ENCODE measurements at regions not wholly inside any gene's neighbourhood (a gene's known extent, or its start where the extent isn't known, plus 50 kb on each side); places are given as distances from the start of the nearest gene placed in this dataset.

DNA sequence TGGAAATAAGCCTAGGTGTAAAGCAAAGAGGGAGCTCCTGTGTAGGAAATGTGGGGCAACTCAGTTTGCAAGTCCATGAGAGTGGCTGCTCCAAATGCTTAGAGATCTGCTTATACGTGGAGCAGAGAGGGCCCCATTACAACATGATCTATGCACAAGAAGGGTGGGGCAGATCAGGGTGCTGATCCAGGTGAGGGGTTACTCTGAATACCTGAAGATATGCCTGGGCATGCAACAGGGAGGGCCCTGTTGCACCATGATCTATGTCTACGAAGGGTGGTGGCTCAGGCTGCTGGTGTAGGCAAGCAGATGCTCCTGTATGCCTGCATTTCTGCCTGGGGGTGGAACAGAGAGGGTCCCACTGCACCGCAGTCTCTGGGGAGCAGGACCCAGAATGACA, 1121.2 kb downstream of the RAPGEF2 start (continued):
- TF ChIP-seq, protein P1, sequence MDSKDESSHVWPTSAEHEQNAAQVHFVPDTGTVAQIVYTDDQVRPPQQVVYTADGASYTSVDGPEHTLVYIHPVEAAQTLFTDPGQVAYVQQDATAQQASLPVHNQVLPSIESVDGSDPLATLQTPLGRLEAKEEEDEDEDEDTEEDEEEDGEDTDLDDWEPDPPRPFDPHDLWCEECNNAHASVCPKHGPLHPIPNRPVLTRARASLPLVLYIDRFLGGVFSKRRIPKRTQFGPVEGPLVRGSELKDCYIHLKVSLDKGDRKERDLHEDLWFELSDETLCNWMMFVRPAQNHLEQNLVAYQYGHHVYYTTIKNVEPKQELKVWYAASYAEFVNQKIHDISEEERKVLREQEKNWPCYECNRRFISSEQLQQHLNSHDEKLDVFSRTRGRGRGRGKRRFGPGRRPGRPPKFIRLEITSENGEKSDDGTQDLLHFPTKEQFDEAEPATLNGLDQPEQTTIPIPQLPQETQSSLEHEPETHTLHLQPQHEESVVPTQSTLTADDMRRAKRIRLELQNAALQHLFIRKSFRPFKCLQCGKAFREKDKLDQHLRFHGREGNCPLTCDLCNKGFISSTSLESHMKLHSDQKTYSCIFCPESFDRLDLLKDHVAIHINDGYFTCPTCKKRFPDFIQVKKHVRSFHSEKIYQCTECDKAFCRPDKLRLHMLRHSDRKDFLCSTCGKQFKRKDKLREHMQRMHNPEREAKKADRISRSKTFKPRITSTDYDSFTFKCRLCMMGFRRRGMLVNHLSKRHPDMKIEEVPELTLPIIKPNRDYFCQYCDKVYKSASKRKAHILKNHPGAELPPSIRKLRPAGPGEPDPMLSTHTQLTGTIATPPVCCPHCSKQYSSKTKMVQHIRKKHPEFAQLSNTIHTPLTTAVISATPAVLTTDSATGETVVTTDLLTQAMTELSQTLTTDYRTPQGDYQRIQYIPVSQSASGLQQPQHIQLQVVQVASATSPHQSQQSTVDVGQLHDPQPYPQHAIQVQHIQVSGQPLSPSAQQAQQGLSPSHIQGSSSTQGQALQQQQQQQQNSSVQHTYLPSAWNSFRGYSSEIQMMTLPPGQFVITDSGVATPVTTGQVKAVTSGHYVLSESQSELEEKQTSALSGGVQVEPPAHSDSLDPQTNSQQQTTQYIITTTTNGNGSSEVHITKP (CRISPR knock-in tag; IDR thresholded peaks at IDR 0.05; ENCODE audit: low read depth), result no peak
- TF ChIP-seq, protein P2, sequence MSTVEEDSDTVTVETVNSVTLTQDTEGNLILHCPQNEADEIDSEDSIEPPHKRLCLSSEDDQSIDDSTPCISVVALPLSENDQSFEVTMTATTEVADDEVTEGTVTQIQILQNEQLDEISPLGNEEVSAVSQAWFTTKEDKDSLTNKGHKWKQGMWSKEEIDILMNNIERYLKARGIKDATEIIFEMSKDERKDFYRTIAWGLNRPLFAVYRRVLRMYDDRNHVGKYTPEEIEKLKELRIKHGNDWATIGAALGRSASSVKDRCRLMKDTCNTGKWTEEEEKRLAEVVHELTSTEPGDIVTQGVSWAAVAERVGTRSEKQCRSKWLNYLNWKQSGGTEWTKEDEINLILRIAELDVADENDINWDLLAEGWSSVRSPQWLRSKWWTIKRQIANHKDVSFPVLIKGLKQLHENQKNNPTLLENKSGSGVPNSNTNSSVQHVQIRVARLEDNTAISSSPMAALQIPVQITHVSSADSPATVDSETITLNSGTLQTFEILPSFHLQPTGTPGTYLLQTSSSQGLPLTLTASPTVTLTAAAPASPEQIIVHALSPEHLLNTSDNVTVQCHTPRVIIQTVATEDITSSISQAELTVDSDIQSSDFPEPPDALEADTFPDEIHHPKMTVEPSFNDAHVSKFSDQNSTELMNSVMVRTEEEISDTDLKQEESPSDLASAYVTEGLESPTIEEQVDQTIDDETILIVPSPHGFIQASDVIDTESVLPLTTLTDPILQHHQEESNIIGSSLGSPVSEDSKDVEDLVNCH (CRISPR knock-in tag; IDR thresholded peaks at IDR 0.05), result no peak
- no peak for TF ChIP-seq ZKSCAN8 (CRISPR knock-in tag; IDR thresholded peaks at IDR 0.05; ENCODE audit: borderline replicate concordance)
- TF ChIP-seq ZSCAN25 (CRISPR knock-in tag; IDR thresholded peaks at IDR 0.05), result no peak
- TF ChIP-seq ZNF136 (CRISPR knock-in tag; IDR thresholded peaks at IDR 0.05; ENCODE audit: low read depth), result no peak
- TF ChIP-seq KAT8 (CRISPR knock-in tag; IDR thresholded peaks at IDR 0.05), result no peak
- no peak for TF ChIP-seq ZNF629 (CRISPR knock-in tag; conservative IDR thresholded peaks at IDR 0.05)
- no peak for TF ChIP-seq SATB2 (CRISPR knock-in tag; IDR thresholded peaks at IDR 0.05)
- TF ChIP-seq ZNF224 (CRISPR knock-in tag; IDR thresholded peaks at IDR 0.05), result no peak
